GM18507 (cell line): ENCODE measurements at regions not wholly inside any gene's neighbourhood (a gene's known extent, or its start where the extent isn't known, plus 50 kb on each side); places are given as distances from the start of the nearest gene placed in this dataset.
"Not testable (repeated sequence)": the region's sequence is repeated elsewhere in the genome, so short reads cannot be mapped to it uniquely, and the experiment has no call there.

Experiments
- DNase-seq: peaks from one replicate; pipeline ENCODE4 v3.0.0; 2011; ENCODE audit warnings: low read depth; ENCODE audit not compliant: insufficient read length; ENCODE audit errors: extremely low spot score
- FAIRE-seq: peaks from 2 replicates; lab custom pipeline; 2011; peaks lifted over from hg19 to GRCh38; lab: Jason Lieb, UNC

DNA sequence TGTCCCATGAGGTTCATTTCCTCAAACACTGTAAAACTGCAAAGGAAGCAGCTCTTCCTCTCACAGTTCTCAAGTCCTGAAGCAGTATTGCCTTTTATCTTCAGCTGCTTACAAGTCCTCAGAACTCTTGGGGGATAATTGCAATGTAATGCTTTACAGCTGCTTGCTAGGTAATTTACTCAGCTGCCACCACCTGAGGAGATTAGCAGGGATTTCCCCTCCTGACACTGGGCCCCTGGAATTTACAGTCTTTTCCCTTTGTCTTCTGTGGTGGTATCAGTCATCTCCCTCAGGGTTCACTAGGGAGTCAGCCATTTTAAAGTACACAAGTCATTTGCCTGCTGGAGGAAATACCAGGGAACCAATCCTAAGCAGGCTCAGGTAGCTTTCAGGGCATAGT lies 754.3 kb upstream of the GRAMD2B start:
- DNase-seq, result no peak
- FAIRE-seq, result no peak

DNA sequence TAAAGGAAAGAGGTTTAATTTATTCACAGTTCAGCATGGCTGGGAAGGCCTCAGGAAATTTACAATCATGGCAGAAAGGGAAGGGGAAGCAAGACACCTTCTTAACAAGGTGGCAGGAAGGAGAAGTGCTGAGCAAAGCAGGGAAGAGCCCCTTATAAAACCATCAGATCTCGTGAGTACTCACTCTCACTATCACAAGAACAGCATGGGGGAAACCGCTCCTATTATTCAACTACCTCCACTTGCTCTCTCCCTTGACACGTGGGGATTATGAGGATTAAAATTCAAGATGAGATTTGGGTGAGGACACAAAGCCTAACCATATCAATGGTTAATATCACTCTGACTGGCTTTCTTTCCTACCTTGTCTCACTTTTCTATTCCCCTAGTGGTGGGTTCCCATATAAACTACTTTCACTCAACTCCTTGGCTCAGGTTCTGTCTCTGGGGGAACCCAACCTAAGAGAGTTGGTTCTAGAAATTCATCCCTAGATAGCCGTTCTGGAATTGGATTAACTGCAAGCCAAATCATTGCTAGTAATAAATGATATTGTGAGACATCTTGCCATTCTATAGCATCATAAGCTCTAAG lies 749.8 kb upstream of the GRAMD2B start:
- DNase-seq (no peak), FAIRE-seq (no peak)

DNA sequence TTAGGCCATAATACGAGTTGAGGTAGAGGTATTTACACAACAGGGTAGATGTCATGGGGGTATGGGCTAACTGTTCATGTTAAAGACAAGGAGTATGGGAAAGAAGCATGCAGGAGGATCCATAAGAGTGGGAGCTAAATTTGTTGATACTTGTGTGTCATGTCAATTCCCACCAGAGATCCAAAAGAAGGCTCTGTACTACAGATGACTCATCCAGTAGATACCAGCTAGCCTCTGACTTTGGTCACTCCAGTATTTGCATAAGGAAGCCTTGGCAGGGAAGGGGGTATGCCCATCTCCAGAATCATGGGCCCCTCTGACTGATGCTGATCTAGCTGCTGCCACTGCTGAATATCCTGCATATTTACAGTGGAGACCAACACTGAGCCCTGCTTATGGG lies 743.7 kb upstream of the GRAMD2B start:
- no peak for FAIRE-seq
- no peak for DNase-seq

GRCh38 chr5:125683669-125684068 lies 739.5 kb upstream of the GRAMD2B start:
- no peak for DNase-seq
- FAIRE-seq, result no peak

GRCh38 chr5:125685771-125686170 lies 737.4 kb upstream of the GRAMD2B start:
- FAIRE-seq, result no peak
- no peak for DNase-seq

- not testable (repeated sequence) for FAIRE-seq, DNase-seq
These were observed 731.3 kb upstream of the GRAMD2B start for GRCh38 chr5:125691738-125692530.

DNA sequence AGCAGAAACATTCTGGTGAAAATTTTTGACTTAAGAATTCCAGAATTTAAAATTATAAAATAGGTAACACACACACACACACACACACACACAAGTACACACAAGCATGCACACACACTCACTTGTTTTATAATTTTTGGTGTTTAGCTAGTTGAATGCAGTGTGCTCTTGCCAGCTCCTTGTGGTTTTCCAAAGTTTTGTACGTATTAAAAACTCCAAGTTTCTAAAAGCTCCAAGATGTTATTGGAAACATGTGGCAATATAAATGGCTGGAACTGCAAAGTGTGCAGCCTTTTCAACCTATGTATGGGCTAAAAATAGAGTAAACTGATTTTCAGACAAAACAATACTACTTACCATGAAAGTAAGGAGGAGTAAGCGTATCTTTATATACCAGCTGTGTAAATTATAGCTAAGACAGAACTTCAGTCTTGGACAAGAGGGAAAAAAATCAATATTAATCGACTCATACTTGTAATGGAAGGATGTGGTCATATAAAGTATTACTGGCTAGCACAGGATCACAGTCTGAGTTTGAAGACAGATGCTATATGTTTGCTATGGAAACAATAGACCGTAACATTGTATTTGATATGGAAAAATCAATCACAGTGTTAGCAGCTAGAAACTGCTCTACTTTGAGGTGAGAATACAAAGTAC lies 727.1 kb upstream of the GRAMD2B start:
- FAIRE-seq (no peak), DNase-seq (no peak)

DNA sequence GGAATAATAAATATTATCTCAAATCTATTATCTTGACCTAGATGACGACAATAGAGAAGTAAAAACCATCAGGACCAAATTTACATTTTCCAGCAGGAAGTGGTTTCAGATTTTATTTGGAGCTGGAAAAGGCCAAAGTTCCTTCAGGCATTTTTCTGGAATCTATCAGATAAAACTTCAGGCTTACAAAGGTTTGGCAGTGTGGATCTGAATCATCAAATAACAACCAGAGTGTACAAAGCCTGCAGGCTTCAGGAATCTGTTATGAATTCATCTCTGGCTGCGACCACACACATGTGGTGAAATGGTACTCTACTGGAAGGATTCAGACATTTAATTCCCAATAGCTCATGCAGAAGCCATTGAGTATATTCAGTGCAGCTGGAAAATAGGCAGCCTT lies 726.4 kb upstream of the GRAMD2B start:
- FAIRE-seq (no peak), DNase-seq (no peak)

GRCh38 chr5:125698420-125698819 lies 724.8 kb upstream of the GRAMD2B start:
- DNase-seq, result no peak
- no peak for FAIRE-seq

DNA sequence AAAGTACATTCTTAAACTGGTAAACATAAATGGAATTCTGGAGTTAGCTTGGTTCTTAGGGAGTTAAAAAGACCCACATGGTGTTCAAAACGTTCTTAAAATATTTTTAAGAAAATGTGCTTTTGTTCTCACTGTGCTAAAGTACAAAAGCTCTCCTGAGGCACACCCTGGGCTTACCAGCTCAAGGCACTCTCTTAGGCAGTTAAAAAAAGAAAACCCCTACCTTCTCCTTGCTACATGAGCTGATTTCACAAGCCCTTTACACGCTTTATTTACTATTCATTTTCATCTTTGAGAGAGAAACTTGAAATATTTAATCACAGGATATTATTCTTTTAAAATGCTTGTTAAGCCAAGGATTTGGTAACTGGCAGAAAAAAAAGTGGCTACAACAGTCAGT lies 723.3 kb upstream of the GRAMD2B start:
- FAIRE-seq, result no peak
- no peak for DNase-seq

DNA sequence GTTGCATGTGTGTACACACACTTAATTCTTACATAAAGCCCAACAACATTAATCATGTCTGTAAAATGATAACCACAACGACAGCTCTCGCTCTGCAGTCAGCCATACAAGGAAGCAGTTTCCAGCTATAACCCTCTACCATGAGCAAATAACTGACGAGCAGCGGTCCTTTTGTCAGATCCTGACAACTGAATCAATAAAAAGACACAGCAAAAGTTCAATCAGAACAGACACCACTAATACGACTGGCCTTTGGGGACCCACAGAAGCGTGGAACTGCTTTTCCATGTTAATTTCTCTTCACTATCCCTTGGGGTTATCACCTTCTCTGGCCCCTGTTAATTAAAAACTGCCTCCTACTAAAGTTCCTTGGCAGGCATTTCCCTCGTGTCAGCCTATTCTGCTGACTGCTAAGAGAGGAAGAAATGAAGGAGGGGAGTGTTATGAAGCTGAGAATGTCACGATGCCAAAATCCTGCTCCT lies 722.8 kb upstream of the GRAMD2B start:
- FAIRE-seq (no peak), DNase-seq (no peak)

DNA sequence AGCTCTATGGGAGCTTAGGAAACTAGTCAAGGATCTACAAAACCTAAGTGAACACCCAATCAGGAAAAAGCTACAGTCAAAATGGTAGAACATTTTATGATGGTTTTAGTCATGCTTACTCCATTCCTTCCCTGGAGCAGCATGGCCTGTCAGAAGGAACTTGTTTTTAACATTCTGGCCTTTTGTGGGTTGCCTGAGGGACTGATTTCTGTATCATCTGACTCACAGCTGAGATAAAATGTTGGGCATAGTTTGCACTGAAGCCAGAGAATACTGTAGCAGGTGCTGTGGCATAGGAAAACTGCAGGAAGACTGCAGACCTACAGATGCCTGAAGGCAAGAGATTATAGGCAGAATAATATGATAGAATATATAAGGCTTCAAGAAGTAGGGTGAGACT lies 719.6 kb upstream of the GRAMD2B start:
- DNase-seq, result no peak
- FAIRE-seq, result no peak

- FAIRE-seq (no peak), DNase-seq (no peak)
These were observed 718.3 kb upstream of the GRAMD2B start for GRCh38 chr5:125704888-125705287.

DNA sequence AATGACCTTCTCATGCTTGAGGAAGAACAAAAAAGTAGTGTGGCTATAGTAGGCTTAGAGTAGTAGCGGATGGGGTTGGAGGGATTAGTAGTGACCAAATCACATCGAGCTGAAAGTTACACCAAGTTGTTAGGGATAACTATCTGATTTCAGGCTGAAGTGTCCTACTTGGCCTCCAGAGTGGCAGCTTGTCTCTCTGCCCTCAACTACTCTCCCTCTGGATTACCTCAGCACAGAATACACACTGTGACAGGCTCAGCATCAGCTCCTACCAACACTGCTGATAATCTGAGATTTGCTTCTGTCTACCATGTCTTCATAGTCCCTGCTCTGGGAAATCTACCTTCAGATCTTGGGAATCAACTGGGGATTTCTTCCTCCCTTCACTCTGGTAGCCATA lies 714.6 kb upstream of the GRAMD2B start:
- DNase-seq, result no peak
- FAIRE-seq, result no peak

DNA sequence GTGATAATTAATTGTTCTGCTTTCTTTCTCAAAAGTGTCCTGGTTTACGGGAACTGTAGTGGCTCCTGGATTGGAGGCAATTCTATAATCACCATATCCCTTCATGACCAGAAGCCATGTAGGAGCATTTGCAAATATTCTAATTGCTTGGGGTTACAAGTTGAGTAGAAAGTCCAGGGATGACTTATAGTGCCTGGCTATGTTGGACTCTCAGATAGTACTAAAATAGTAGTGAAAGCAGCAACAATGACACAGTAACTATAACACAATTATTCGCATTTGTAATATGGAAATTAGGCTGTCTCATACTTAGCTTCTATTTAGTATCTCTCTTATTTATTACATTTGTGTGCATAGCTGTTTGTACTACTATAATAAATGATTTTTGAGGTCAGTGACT lies 712.5 kb upstream of the GRAMD2B start:
- FAIRE-seq, result no peak
- DNase-seq, result no peak

- FAIRE-seq (no peak), DNase-seq (no peak)
These were observed 710.8 kb upstream of the GRAMD2B start for GRCh38 chr5:125712397-125712796.

DNA sequence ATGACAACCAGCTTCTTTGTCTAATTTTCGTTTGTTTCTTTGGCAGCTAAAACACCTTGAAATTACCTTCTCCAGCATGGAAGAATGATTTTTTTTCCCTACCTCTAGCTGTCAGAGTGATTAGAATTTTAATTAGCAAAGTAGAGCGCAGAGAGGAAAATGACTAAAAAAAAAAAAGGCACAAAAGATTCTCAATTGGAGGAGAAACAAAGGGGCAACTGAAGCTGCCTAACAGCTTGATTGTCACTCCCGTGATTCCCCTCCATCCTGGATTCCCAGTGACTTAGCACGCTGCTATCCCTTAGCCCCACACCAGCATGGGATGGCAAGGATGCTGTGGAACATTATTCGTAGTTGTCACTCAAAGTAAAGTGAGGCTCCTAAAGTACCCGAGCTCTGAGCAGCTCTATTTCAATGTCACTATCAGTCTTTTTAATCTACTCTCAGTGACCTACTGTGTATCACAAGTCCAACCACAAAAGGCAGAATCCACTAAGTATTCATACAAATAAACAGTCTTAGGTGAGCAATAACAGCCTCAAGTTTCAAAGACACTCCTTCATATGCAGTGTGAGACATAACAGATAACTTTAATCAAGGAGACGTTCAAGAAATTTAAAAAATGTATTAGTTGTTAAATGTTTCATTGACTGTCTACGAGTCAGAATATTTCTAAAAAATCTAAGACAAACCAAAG lies 710.0 kb upstream of the GRAMD2B start:
- no peak for FAIRE-seq
- no peak for DNase-seq

- FAIRE-seq, result no peak
- DNase-seq, result no peak
These were observed 708.0 kb upstream of the GRAMD2B start for GRCh38 chr5:125715216-125715615.

DNA sequence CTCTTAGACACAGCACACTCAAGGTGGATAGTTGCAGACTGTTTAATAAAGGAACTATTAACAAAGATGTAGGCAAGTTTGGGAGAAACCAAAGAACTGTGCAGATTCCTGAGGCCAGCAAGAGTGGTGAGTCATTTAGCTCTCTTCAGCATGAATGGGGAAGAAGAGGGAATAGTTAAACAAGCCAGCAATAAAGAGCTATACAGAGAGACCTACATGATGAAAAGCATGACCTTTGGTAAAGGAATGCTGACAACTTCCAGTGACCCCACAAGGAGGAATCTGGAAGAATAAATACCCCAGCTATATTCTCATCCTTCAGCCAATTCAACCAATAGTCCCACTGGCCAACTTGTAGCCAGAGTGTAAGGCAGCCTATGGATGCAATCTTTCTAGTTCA lies 706.0 kb upstream of the GRAMD2B start:
- FAIRE-seq, result no peak
- no peak for DNase-seq

GRCh38 chr5:125719681-125720347 lies 703.4 kb upstream of the GRAMD2B start:
- DNase-seq, result no peak
- FAIRE-seq, result no peak
